Smooth muscle cell (in vitro differentiated cells): ENCODE measurements at regions not wholly inside any gene's neighbourhood (a gene's known extent, or its start where the extent isn't known, plus 50 kb on each side); places are given as distances from the start of the nearest gene placed in this dataset.

Experiments used
- DNase-seq: peaks from one replicate; lab custom pipeline; 2025; ENCODE audit not compliant: unreplicated experiment; lab: John Stamatoyannopoulos, UW
- H2AFZ ChIP-seq: fragments of 200-600 bp; sonication (generic); 2 replicates; pipeline ENCODE4 v1.6.0; 2016; ENCODE audit warnings: antibody characterized with exemption, low read depth, mild to moderate bottlenecking
- H3F3A ChIP-seq: fragments of 200-600 bp; sonication (generic); 2 replicates; pipeline ENCODE4 v1.6.0; 2017; ENCODE audit warnings: antibody characterized with exemption, low read depth
- H3K27ac ChIP-seq: fragments of 200-600 bp; sonication (generic); 2 replicates; pipeline ENCODE4 v1.5.1; 2016; ENCODE audit warnings: low read depth, mild to moderate bottlenecking
- H3K27me3 ChIP-seq: fragments of 200-600 bp; sonication (generic); 2 replicates; pipeline ENCODE4 v1.6.1; 2016; ENCODE audit warnings: low read depth, mild to moderate bottlenecking
- H3K36me3 ChIP-seq: fragments of 200-600 bp; sonication (generic); 2 replicates; pipeline ENCODE4 v1.5.1; 2016; ENCODE audit warnings: low read depth
- H3K4me1 ChIP-seq: fragments of 200-600 bp; sonication (generic); 2 replicates; pipeline ENCODE4 v1.5.1; 2016; ENCODE audit warnings: low read depth
- H3K4me2 ChIP-seq: fragments of 200-600 bp; sonication (generic); 2 replicates; pipeline ENCODE4 v1.6.0; 2016; ENCODE audit warnings: mild to moderate bottlenecking
- H3K4me3 ChIP-seq: fragments of 200-600 bp; sonication (generic); 2 replicates; pipeline ENCODE4 v1.5.1; 2016; ENCODE audit warnings: mild to moderate bottlenecking
- H3K79me2 ChIP-seq: fragments of 200-600 bp; sonication (generic); 2 replicates; pipeline ENCODE4 v1.6.0; 2016; ENCODE audit warnings: low read depth, mild to moderate bottlenecking
- H3K9ac ChIP-seq: fragments of 200-600 bp; sonication (generic); 2 replicates; pipeline ENCODE4 v1.6.0; 2016; ENCODE audit warnings: low read depth
- H3K9me3 ChIP-seq: fragments of 200-600 bp; sonication (generic); replicated peaks from 2 replicates; pipeline ENCODE4 v1.5.1; 2016; ENCODE audit warnings: low read depth
- H4K20me1 ChIP-seq: fragments of 200-600 bp; sonication (generic); 2 replicates; pipeline ENCODE4 v1.6.0; 2016; ENCODE audit warnings: low read depth
- WGBS: methylation state at CpG from one replicate; pipeline ENCODE4 v1.1.7; 2016; ENCODE audit warnings: low lambda C conversion rate; 5-methylcytosine and 5-hydroxymethylcytosine counted together
- TF ChIP-seq, protein P1 (sequence below): fragments of 200-600 bp; sonication (generic); IDR thresholded peaks from 2 replicates; pipeline ENCODE4 v1.5.1; 2017; ENCODE audit warnings: borderline replicate concordance, mild to moderate bottlenecking, antibody characterized with exemption; ENCODE audit not compliant: insufficient read depth, poor library complexity, severe bottlenecking

- Histone ChIP-seq H3F3A (no peaks in the 10 kb centered on the region), H2AFZ (no peak overlapping the region), H3K4me3 (no peak overlapping the region), H3K79me2 (no peaks in the 10 kb centered on the region), H3K4me2 (peak overlapping the region; percentile 71), H3K9me3 (no peaks in the 10 kb centered on the region), H3K9ac (no peak overlapping the region), H4K20me1 (no peaks in the 10 kb centered on the region), H3K36me3 (no peaks in the 10 kb centered on the region), H3K27ac (no peak overlapping the region), H3K4me1 (no peaks in the 10 kb centered on the region), H3K27me3 (no peaks in the 10 kb centered on the region)
- 91% methylated on average over 12 of the region's 12 CpGs for WGBS
- no peak for DNase-seq
- TF ChIP-seq, protein P1, sequence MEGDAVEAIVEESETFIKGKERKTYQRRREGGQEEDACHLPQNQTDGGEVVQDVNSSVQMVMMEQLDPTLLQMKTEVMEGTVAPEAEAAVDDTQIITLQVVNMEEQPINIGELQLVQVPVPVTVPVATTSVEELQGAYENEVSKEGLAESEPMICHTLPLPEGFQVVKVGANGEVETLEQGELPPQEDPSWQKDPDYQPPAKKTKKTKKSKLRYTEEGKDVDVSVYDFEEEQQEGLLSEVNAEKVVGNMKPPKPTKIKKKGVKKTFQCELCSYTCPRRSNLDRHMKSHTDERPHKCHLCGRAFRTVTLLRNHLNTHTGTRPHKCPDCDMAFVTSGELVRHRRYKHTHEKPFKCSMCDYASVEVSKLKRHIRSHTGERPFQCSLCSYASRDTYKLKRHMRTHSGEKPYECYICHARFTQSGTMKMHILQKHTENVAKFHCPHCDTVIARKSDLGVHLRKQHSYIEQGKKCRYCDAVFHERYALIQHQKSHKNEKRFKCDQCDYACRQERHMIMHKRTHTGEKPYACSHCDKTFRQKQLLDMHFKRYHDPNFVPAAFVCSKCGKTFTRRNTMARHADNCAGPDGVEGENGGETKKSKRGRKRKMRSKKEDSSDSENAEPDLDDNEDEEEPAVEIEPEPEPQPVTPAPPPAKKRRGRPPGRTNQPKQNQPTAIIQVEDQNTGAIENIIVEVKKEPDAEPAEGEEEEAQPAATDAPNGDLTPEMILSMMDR: no peak
Measured at GRCh38 chr13:21235174-21235573, 58.7 kb downstream of the MRPL57 start.

- no peak for DNase-seq
- no peaks in the 10 kb centered on the region for H3F3A ChIP-seq
- 85% methylated on average over 9 of the region's 9 CpGs for WGBS
- H3K4me3 ChIP-seq: no peak overlapping the region
- no peaks in the 10 kb centered on the region for H3K27me3 ChIP-seq
- TF ChIP-seq, protein P1: no peak
- no peak overlapping the region for H2AFZ ChIP-seq
- no peak overlapping the region for H3K4me2 ChIP-seq
- no peaks in the 10 kb centered on the region for H3K79me2 ChIP-seq
- no peak overlapping the region for H3K27ac ChIP-seq
- H3K4me1 ChIP-seq: no peaks in the 10 kb centered on the region
- H3K9ac ChIP-seq: no peak overlapping the region
- H4K20me1 ChIP-seq: no peaks in the 10 kb centered on the region
- no peaks in the 10 kb centered on the region for H3K9me3 ChIP-seq
- no peaks in the 10 kb centered on the region for H3K36me3 ChIP-seq
Measured at GRCh38 chr13:21237081-21237480, 60.6 kb downstream of the MRPL57 start.

DNA sequence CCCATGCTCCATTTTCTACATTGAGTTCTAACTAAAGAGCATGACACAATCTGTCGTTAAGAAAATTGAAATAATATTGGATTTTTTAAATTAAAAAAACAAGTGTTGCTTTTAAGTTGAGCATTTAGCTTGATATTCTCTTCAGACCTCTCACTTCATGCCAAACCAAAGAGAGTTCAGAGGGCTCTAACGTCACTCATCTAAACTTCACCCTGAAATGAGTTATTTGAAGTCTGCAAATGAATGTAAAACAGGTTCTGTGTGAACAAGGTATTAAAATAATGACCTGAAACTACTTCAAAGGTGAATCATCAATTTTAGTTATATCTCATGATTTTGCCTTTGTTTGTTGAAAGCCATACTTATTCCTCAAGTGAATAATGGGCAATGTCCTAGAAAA lies 61.8 kb downstream of the MRPL57 start:
- no peaks in the 10 kb centered on the region for H3K9me3 ChIP-seq
- no peaks in the 10 kb centered on the region for H3F3A ChIP-seq
- no peak overlapping the region for H2AFZ ChIP-seq
- 69% methylated on average over 2 of the region's 2 CpGs for WGBS
- H3K79me2 ChIP-seq: no peaks in the 10 kb centered on the region
- TF ChIP-seq, protein P1: no peak
- no peaks in the 10 kb centered on the region for H3K36me3 ChIP-seq
- H4K20me1 ChIP-seq: no peaks in the 10 kb centered on the region
- H3K4me2 ChIP-seq: no peak overlapping the region
- no peaks in the 10 kb centered on the region for H3K27me3 ChIP-seq
- no peak overlapping the region for H3K4me3 ChIP-seq
- H3K9ac ChIP-seq: no peak overlapping the region
- no peak overlapping the region for H3K27ac ChIP-seq
- no peak for DNase-seq
- no peaks in the 10 kb centered on the region for H3K4me1 ChIP-seq

DNA sequence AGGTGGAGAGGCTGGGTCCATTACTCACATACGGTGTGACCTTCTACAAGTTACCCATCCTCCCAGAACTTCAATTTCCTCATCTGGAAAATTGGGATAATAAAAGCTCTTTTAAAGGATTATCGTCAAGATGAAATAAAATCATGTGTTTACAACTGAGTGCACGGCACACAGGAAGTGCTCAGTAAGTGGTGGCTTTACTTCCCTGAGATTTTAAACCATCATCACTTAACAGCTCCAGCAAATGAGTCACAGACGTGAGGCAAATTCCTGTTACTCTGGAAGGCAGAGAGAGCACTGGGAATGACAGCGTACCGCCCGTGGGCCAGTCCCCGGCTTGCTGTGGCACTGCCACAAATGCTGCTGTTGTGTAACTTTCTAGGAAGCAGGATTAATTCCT lies 64.1 kb downstream of the MRPL57 start:
- no peak overlapping the region for H3K9ac ChIP-seq
- H3K4me1 ChIP-seq: no peaks in the 10 kb centered on the region
- TF ChIP-seq, protein P1: no peak
- H3K79me2 ChIP-seq: no peaks in the 10 kb centered on the region
- no peaks in the 10 kb centered on the region for H3K9me3 ChIP-seq
- no peaks in the 10 kb centered on the region for H3K27me3 ChIP-seq
- peak overlapping the region; percentile 57 for H3K27ac ChIP-seq
- no peak overlapping the region for H3K4me3 ChIP-seq
- no peaks in the 10 kb centered on the region for H4K20me1 ChIP-seq
- peak overlapping the region; percentile 63 for H3K4me2 ChIP-seq
- H3K36me3 ChIP-seq: no peaks in the 10 kb centered on the region
- no peaks in the 10 kb centered on the region for H3F3A ChIP-seq
- 8% methylated on average over 8 of the region's 8 CpGs for WGBS
- no peak for DNase-seq
- H2AFZ ChIP-seq: no peak overlapping the region
